ENCODE measurements at regions not wholly inside any gene's neighbourhood (a gene's known extent, or its start where the extent isn't known, plus 50 kb on each side); places are given as distances from the start of the nearest gene placed in this dataset.

- TF ChIP-seq CTCF (IDR thresholded peaks at IDR 0.05), result no peak
- intact Hi-C loops (cut with DNase I), result no loop called here
- ATAC-seq (no peak), DNase-seq (no peak)
- Histone ChIP-seq H3K4me3 (no peak overlapping the region), H3K9me3 (no peaks in the 10 kb centered on the region), H3K4me1 (no peaks in the 10 kb centered on the region), H3K27ac (no peak overlapping the region), H3K36me3 (no peaks in the 10 kb centered on the region), H3K27me3 (ENCODE audit: low read depth) (no peaks in the 10 kb centered on the region)
Observed at GRCh38 chr20:18995455-18995854, 181.9 kb downstream of the SCP2D1 start.

GRCh38 chr20:18999086-18999485 is 185.5 kb downstream of the SCP2D1 start:
- Histone ChIP-seq H3K4me3 (no peak overlapping the region), H3K4me1 (no peaks in the 10 kb centered on the region), H3K27me3 (ENCODE audit: low read depth) (no peaks in the 10 kb centered on the region), H3K27ac (no peak overlapping the region), H3K9me3 (no peaks in the 10 kb centered on the region), H3K36me3 (no peaks in the 10 kb centered on the region)
- DNase-seq (no peak), ATAC-seq (no peak)
- no peak for TF ChIP-seq CTCF (IDR thresholded peaks at IDR 0.05)
- intact Hi-C loops (cut with DNase I), result no loop called here

GRCh38 chr20:19000078-19000477 is 186.5 kb downstream of the SCP2D1 start:
- no peak for ATAC-seq
- no peak for DNase-seq
- intact Hi-C loops (cut with DNase I), result no loop called here
- no peak overlapping the region for H3K27ac ChIP-seq
- no peaks in the 10 kb centered on the region for H3K36me3 ChIP-seq
- no peaks in the 10 kb centered on the region for H3K4me1 ChIP-seq
- no peak for TF ChIP-seq CTCF (IDR thresholded peaks at IDR 0.05)
- no peaks in the 10 kb centered on the region for H3K9me3 ChIP-seq
- H3K4me3 ChIP-seq, result no peak overlapping the region
- no peaks in the 10 kb centered on the region for H3K27me3 ChIP-seq (ENCODE audit: low read depth)

- no peaks in the 10 kb centered on the region for H3K9me3 ChIP-seq
- intact Hi-C loops (cut with DNase I), result no loop called here
- H3K4me1 ChIP-seq, result no peaks in the 10 kb centered on the region
- no peak overlapping the region for H3K4me3 ChIP-seq
- H3K36me3 ChIP-seq, result no peaks in the 10 kb centered on the region
- no peak for ATAC-seq
- H3K27me3 ChIP-seq (ENCODE audit: low read depth), result no peaks in the 10 kb centered on the region
- no peak for DNase-seq
- no peak for TF ChIP-seq CTCF (IDR thresholded peaks at IDR 0.05)
- H3K27ac ChIP-seq, result no peak overlapping the region
Observed at GRCh38 chr20:19001177-19001576, 187.6 kb downstream of the SCP2D1 start.

- DNase-seq (no peak), ATAC-seq (no peak)
- H3K27ac ChIP-seq, result no peak overlapping the region
- no peaks in the 10 kb centered on the region for H3K27me3 ChIP-seq (ENCODE audit: low read depth)
- H3K4me1 ChIP-seq, result no peaks in the 10 kb centered on the region
- no peaks in the 10 kb centered on the region for H3K9me3 ChIP-seq
- H3K36me3 ChIP-seq, result no peaks in the 10 kb centered on the region
- intact Hi-C loops (cut with DNase I), result no loop called here
- H3K4me3 ChIP-seq, result no peak overlapping the region
- TF ChIP-seq CTCF (IDR thresholded peaks at IDR 0.05), result no peak
Observed at GRCh38 chr20:19003366-19004336, 190.1 kb downstream of the SCP2D1 start.
